GM12878 (cell line): ENCODE measurements at regions not wholly inside any gene's neighbourhood (a gene's known extent, or its start where the extent isn't known, plus 50 kb on each side); places are given as distances from the start of the nearest gene placed in this dataset.

Experiments
- ATAC-seq: fragments of 200-7000 bp; cut with Tn5 transposase; 3 replicates; pipeline ENCODE4 v1.9.1; 2020; ENCODE audit warnings: mild to moderate bottlenecking, moderate library complexity
- BruUV-seq: library from RNA; stranded (reverse); fragments of 400-500 nt; replicated peaks from 2 replicates; lab custom pipeline; 2021; lab: Mats Ljungman, UMichigan
- CTCF ChIA-PET: fragments of 300-600 bp; sonication (Branson Sonifier 250); formaldehyde crosslinking; extraction: SDS; loops from one replicate; lab custom pipeline; 2021; ENCODE audit warnings: inconsistent platforms; lab: Yijun Ruan, JAX
- POLR2A ChIA-PET: fragments of 350-600 bp; formaldehyde crosslinking; extraction: SDS; loops from one replicate; lab custom pipeline; 2021; ENCODE audit warnings: inconsistent platforms; lab: Charles Lee
- RAD21 ChIA-PET: fragments of 300-600 bp; sonication (Branson Sonifier 250); formaldehyde crosslinking; loops from one replicate; lab custom pipeline; 2023; ENCODE audit warnings: antibody characterized with exemption; ENCODE audit not compliant: unreplicated experiment; lab: Charles Lee
- SMC1A ChIA-PET: fragments of 300-600 bp; sonication (Branson Sonifier 250); formaldehyde crosslinking; loops from one replicate; lab custom pipeline; 2023; ENCODE audit not compliant: unreplicated experiment, uncharacterized antibody; lab: Charles Lee
- DNase-seq: peaks from one replicate; pipeline ENCODE4 v3.0.0-alpha.2; 2011; ENCODE audit warnings: low read depth, low spot score
- FAIRE-seq: peaks from 3 replicates; lab custom pipeline; 2011; peaks lifted over from hg19 to GRCh38; lab: Jason Lieb, UNC
- H2AFZ ChIP-seq: 2 replicates; pipeline ENCODE4 v1.6.0; 2011; ENCODE audit warnings: low read depth, low read length, control low read depth; ENCODE audit not compliant: control insufficient read depth
- H3K27ac ChIP-seq: 2 replicates; pipeline ENCODE4 v1.5.1; 2011; ENCODE audit warnings: control low read depth; ENCODE audit not compliant: control insufficient read depth, insufficient read depth
- H3K27me3 ChIP-seq, 2 experiments: replicated peaks in 1 of 2; 2 replicates each; pipeline versions ENCODE4 v1.6.0 to v1.6.1; 2011; ENCODE audit warnings: low read length in 1 of 2; ENCODE audit not compliant: control insufficient read depth in 2 of 2, insufficient read depth in 2 of 2
- H3K36me3 ChIP-seq, 2 experiments: 2 replicates each; pipeline ENCODE4 v1.5.1; 2011; ENCODE audit warnings: low read length in 1 of 2; ENCODE audit not compliant: control insufficient read depth in 2 of 2, insufficient read depth in 2 of 2
- H3K4me1 ChIP-seq: 2 replicates; pipeline ENCODE4 v1.6.1; 2011; ENCODE audit warnings: mild to moderate bottlenecking, low read length, moderate library complexity, mixed read lengths; ENCODE audit not compliant: control insufficient read depth, insufficient read depth
- H3K4me2 ChIP-seq: 2 replicates; pipeline ENCODE4 v1.6.0; 2011; ENCODE audit warnings: control low read depth; ENCODE audit not compliant: control insufficient read depth, insufficient read depth
- H3K4me3 ChIP-seq: fragments of 200-600 bp; sonication (generic); 2 replicates; pipeline ENCODE4 v1.5.1; 2016
- H3K79me2 ChIP-seq: 2 replicates; pipeline ENCODE4 v1.6.0; 2011; ENCODE audit warnings: low read length; ENCODE audit not compliant: control insufficient read depth, insufficient read depth
- H3K9ac ChIP-seq: 2 replicates; pipeline ENCODE4 v1.8.0; 2011; ENCODE audit warnings: low read length, control low read depth, mixed read lengths; ENCODE audit not compliant: control insufficient read depth, insufficient read depth
- H3K9me3 ChIP-seq: replicated peaks from 3 replicates; pipeline ENCODE4 v1.5.1; 2011; ENCODE audit warnings: mild to moderate bottlenecking, low read length; ENCODE audit not compliant: control insufficient read depth, insufficient read depth
- H4K20me1 ChIP-seq: 2 replicates; pipeline ENCODE4 v1.6.0; 2011; ENCODE audit not compliant: control insufficient read depth, insufficient read depth
- ASH2L ChIP-seq: fragments of 300-600, 200-600 bp; sonication (generic); IDR thresholded peaks from 2 replicates; pipeline ENCODE4 v1.6.1; 2017; ENCODE audit warnings: low read depth, mild to moderate bottlenecking, borderline replicate concordance
- BCL3 ChIP-seq: IDR thresholded peaks from 2 replicates; pipeline ENCODE4 v1.6.1; 2011; ENCODE audit warnings: borderline replicate concordance, low read depth, mild to moderate bottlenecking, moderate library complexity, low read length; ENCODE audit not compliant: insufficient read depth, poor library complexity, severe bottlenecking
- BHLHE40 ChIP-seq, 2 experiments: fragments of 450-650 bp in 1 of 2; IDR thresholded peaks; 2 replicates each; pipeline ENCODE4 v1.6.1; 2011 to 2017; ENCODE audit warnings: low read depth in 2 of 2, borderline replicate concordance in 1 of 2, improper control_type of control experiment in 1 of 2, low read length in 1 of 2, mild to moderate bottlenecking in 1 of 2
- CEBPB ChIP-seq, 2 experiments: fragments of 150-350 bp in 1 of 2; IDR thresholded peaks; 2 replicates each; pipeline ENCODE4 v1.6.1; 2012 to 2014; ENCODE audit warnings: low read depth in 2 of 2, low read length in 2 of 2, borderline replicate concordance in 1 of 2, inconsistent platforms in 1 of 2
- NFYA ChIP-seq: IDR thresholded peaks from 2 replicates; pipeline ENCODE4 v1.6.1; 2011; ENCODE audit warnings: low read depth, mild to moderate bottlenecking, low read length, improper control_type of control experiment, borderline replicate concordance
- NR2F1 ChIP-seq: fragments of 450-650 bp; conservative IDR thresholded peaks from 2 replicates; pipeline ENCODE4 v1.6.1; 2017; ENCODE audit warnings: mild to moderate bottlenecking
- SUZ12 ChIP-seq: fragments of 200-600 bp; sonication (generic); IDR thresholded peaks from one replicate; pipeline ENCODE4 v1.6.1; 2018; ENCODE audit warnings: antibody characterized with exemption, mild to moderate bottlenecking; ENCODE audit not compliant: unreplicated experiment
- TCF7 ChIP-seq: IDR thresholded peaks from 2 replicates; pipeline ENCODE4 v1.6.1; 2014; ENCODE audit warnings: antibody characterized with exemption, borderline replicate concordance
- ZZZ3 ChIP-seq: IDR thresholded peaks from 2 replicates; pipeline ENCODE4 v1.6.1; 2011; ENCODE audit warnings: low read depth; ENCODE audit not compliant: control insufficient read depth, insufficient read length
- WGBS: methylation state at CpG from one replicate; pipeline ENCODE4 v1.1.6; 2016; ENCODE audit warnings: low lambda C conversion rate; ENCODE audit not compliant: insufficient replicate concordance, insufficient coverage; ENCODE audit errors: missing lambda C conversion rate; 5-methylcytosine and 5-hydroxymethylcytosine counted together
- in situ Hi-C: fragments of 300-500 bp; cut with MboI; formaldehyde crosslinking; loops from 9 replicates; pipeline ENCODE4 v1.14.3; 2018; ENCODE audit warnings: mixed read lengths
- intact Hi-C: fragments of 100-400 bp; cut with micrococcal nuclease; formaldehyde crosslinking; loops from one replicate; pipeline ENCODE4 v1.14.2; 2022; ENCODE audit not compliant: unreplicated experiment
- TF ChIP-seq, protein P1 (sequence below), 3 experiments: IDR thresholded peaks in 2 of 3; conservative IDR thresholded peaks in 1 of 3; 2 replicates each; pipeline ENCODE4 v1.5.1; 2011; ENCODE audit warnings: low read depth in 3 of 3, low read length in 3 of 3, mild to moderate bottlenecking in 3 of 3, control low read depth in 2 of 3, moderate library complexity in 2 of 3, inconsistent platforms in 1 of 3, mixed read lengths in 1 of 3; ENCODE audit not compliant: control insufficient read depth in 2 of 3, insufficient read depth in 1 of 3; ENCODE audit errors: extremely low read depth in 1 of 3

DNA sequence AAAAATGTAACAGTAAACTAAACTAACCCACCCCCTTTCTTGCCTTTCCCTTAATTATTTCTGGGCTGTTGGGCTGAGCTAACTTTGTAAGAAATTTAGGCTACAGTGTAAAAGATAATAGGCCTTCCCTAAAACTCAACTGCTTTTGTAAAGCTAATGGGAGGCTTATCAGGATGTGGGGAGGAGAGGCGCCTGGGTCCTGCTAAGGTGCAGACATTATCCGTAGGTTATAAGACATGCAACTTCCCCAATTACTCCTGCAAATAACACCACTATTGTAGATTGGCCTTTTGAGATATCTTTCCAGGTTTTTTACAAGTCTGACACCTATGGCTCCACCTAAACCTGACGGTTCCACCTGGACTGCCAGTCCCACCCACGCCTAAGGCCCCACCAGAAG is 88.3 kb downstream of the NPAP1 start:
- Histone ChIP-seq H3K4me3 (no peak overlapping the region), H3K27me3 (no peaks in the 10 kb centered on the region), H3K36me3 (no peaks in the 10 kb centered on the region), H2AFZ (no peak overlapping the region), H3K79me2 (no peaks in the 10 kb centered on the region), H3K9ac (no peak overlapping the region), H3K4me1 (no peaks in the 10 kb centered on the region)
- FAIRE-seq (no peak), DNase-seq (no peak), ATAC-seq (no peak)
- ChIA-PET RAD21 (no interaction called here), SMC1A (no interaction called here), POLR2A (no interaction called here)
- WGBS, result 41% methylated on average over 4 of the region's 4 CpGs
- TF ChIP-seq ASH2L (no peak), NFYA (no peak), NR2F1 (no peak), SUZ12 (no peak), CEBPB (IDR thresholded peaks at IDR 0.05; ENCODE audit: borderline replicate concordance in 1 of 2, low read depth in 2 of 2, low read length in 2 of 2) (no peak), BCL3 (no peak), ZZZ3 (no peak), BHLHE40 (IDR thresholded peaks at IDR 0.05; ENCODE audit: borderline replicate concordance in 1 of 2, low read depth in 2 of 2, low read length in 1 of 2) (no peak), TCF7 (no peak)
- TF ChIP-seq, protein P1, sequence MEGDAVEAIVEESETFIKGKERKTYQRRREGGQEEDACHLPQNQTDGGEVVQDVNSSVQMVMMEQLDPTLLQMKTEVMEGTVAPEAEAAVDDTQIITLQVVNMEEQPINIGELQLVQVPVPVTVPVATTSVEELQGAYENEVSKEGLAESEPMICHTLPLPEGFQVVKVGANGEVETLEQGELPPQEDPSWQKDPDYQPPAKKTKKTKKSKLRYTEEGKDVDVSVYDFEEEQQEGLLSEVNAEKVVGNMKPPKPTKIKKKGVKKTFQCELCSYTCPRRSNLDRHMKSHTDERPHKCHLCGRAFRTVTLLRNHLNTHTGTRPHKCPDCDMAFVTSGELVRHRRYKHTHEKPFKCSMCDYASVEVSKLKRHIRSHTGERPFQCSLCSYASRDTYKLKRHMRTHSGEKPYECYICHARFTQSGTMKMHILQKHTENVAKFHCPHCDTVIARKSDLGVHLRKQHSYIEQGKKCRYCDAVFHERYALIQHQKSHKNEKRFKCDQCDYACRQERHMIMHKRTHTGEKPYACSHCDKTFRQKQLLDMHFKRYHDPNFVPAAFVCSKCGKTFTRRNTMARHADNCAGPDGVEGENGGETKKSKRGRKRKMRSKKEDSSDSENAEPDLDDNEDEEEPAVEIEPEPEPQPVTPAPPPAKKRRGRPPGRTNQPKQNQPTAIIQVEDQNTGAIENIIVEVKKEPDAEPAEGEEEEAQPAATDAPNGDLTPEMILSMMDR (IDR thresholded peaks at IDR 0.05 in 2 of 3, conservative IDR thresholded peaks at IDR 0.05 in 1 of 3; ENCODE audit: control insufficient read depth in 2 of 3, extremely low read depth in 1 of 3, insufficient read depth in 1 of 3, low read depth in 3 of 3, low read length in 3 of 3), result no peak
- TF ChIP-seq, all 136 proteins: peak for 0
- H3K4me2 ChIP-seq, result no peak overlapping the region
- no peak overlapping the region for H3K27ac ChIP-seq
- BruUV-seq, result no TSS peak
- CTCF ChIA-PET, result no interaction called here
- intact Hi-C loops, result loop anchor here (5.0 kb wide), 1 partner anchor 673 kb away; the partner anchor contains the start of gene UBE3A
- no peaks in the 10 kb centered on the region for H4K20me1 ChIP-seq
- no peaks in the 10 kb centered on the region; the same call in 2 of the 3 replicates for H3K9me3 ChIP-seq
- in situ Hi-C loops, result no loop called here
